GM19351 (cell line): ENCODE measurements at regions not wholly inside any gene's neighbourhood (a gene's known extent, or its start where the extent isn't known, plus 50 kb on each side); places are given as distances from the start of the nearest gene placed in this dataset.
A peak's percentile ranks its signal among the peaks of the same experiment; 100 is the strongest.
"Not testable (repeated sequence)": the region's sequence is repeated elsewhere in the genome, so short reads cannot be mapped to it uniquely, and the experiment has no call there.

Experiments
- ATAC-seq: cut with Tn5 transposase; IDR thresholded peaks from one replicate; pipeline ENCODE4 v1.9.1; 2021; ENCODE audit warnings: mild to moderate bottlenecking, moderate library complexity; ENCODE audit not compliant: unreplicated experiment

DNA sequence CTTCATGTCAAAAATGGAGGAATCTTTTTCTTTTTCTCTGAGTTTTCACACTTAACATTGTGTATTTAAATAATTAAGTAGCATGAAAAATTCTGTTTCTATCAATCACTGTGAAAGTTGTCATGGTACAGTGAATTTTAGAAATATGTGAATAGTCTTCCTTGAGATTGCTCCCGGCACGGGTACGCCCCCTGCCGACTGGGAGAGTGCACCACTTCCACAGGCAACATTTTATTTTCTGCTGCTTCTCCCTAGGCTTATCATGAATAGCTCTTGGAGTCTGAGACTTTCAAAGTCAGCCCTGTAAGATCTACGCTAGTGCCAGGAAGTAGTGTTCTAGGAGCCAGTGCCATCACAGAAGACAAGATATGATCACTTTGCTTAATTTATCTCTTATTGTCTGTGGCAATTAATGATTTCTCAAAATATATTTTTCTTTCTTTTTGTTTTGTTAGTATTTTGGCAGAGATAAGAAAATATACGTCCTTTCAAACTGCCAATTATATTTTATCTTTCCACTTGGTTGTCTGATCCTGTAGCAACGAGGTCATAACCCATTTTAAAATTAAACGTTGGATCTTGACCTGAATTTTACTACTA lies 763.8 kb upstream of the AADAT start:
- peak; percentile 83 for ATAC-seq

GRCh38 chr4:170849969-170850368 lies 760.2 kb upstream of the AADAT start:
- peak; percentile 63 for ATAC-seq

DNA sequence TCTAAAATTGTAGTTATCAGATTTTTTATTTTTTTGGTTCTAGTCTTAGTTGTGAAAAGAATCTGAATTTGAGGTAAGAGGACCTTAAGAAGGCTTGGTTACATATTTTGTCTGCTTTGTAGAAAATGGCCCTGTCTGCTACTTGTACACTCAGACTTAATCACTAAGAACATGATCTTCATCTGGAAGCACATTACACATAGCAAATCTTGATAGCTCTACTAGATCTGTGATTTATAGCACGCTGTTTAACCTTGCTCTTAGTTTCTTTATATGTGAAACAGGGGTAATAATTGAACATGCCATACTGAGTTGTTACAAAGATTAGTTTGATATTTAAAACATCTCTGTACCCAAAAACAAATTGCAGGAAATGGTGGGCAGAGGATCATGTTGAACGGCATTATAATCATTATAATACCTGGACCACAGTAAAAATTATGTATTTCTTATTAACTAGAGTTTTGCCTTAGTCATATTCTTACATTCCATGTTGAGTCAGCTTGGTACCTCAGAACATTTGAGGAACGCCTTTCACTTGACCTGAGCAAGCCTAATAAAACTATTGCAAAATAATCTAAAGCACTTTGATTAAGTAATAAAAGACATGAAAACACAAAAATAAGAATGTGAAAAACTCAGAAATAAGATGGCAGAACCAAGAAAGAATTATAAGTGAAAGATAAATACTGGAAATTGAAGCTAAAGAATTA lies 738.0 kb upstream of the AADAT start:
- ATAC-seq, result no peak

DNA sequence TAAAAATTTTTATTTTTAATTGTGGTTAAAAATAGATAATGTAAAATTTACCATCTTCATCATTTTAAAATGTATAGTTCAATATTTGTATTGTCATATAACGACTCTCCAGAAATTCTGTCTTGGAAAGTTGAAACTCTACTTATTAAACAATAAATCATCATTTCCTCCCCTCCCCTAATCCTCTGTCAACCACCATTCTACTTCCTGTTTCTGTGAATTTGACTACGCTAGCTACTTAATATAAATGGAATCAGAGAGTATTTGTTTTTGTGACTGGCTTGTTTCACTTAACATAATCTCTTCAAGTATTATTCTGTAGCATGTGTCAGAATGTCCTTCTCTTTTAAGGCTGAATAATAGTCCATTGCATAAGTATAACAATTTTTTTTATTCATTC lies 729.0 kb upstream of the AADAT start:
- no peak for ATAC-seq

GRCh38 chr4:170805352-170805751 lies 715.6 kb upstream of the AADAT start:
- ATAC-seq, result no peak

DNA sequence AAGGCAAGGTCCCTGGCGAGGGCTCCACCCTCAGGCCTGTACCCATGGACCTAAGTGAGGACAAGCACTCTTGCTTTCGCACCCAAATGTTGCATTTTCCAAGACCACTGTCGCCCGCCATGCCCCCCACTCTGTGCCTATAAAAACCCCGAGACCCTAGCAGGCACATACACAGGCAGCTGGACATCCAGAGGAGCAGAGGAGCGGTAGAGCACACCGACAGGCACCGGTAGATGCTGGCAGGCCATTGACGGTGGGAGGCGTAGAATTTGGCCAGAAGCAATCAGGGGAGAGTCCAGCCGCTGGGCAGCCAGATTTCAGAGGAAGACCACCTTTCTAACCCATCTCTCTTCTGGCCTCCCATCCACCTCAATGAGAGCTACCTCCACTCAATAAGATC lies 715.2 kb upstream of the AADAT start:
- ATAC-seq, result no peak

DNA sequence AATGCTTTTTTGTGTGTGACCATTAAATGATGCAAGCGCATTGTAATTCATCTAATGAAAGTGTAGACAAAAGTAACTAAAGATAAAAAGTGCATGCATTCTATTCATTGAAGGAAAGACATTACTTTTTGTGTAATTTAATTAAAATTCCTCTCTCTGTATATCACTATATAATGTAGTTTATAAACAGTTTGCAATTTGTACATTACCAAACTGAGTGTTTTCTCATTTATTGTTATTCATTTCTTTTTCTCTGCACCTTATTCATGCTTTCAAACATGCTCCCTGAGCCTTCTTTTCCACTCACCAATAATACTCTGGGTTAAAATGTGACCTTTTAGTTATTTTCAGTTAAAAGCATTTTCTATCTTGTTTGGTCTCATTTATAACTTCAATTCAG lies 713.7 kb upstream of the AADAT start:
- no peak for ATAC-seq

- no peak for ATAC-seq
Observed at GRCh38 chr4:170801771-170802170, 712.0 kb upstream of the AADAT start.

DNA sequence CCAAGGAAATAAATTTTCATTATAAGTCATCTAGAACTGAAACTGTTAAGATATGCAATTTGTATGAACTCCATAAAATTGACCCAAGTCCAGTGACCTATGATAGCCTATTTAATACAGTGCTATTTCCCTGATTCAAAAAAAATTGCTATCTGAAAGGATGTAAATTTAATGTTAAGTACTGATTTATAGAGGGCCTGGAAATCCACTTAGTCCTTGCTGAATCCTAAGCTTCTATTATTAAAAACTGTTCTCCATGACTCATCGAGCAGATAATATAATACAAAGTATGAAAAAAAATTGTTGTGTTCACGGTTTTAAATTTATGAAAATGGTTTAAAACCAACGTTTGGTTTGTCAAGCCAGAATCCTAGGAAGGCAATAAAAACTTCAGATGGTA lies 704.8 kb upstream of the AADAT start:
- no peak for ATAC-seq

DNA sequence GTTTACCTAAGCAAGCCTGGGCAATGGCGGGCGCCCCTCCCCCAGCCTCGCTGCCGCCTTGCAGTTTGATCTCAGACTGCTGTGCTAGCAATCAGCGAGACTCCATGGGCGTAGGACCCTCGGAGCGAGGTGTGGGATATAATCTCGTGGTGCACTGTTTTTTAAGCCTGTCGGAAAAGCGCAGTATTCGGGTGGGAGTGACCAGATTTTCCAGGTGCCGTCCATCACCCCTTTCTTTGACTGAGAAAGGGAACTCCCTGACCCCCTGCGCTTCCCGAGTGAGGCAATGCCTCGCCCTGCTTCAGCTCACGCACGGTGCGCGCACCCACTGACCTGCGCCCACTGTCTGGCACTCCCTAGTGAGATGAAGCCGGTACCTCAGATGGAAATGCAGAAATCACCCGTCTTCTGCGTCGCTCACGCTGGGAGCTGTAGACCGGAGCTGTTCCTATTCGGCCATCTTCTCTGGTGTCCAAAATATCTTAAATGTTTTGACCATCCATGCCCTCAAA lies 698.8 kb upstream of the AADAT start:
- not testable (repeated sequence) for ATAC-seq

DNA sequence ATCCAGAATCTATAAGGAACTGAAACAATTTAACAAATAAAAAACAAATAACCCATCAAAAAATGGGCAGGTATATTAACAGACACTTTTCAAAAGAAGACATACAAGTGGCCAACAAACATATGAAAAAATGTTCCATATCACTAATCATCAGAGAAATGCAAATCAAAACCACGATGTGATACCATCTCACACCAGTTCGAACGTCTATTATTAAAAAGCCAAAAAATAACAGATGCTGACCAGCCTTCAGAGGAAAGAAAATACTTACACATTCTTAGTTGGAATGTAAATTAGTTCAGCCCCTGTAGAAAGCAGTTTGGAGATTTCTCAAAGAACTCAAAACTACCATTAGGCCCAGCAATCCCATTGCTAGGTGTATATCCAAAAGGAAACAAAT lies 687.9 kb upstream of the AADAT start:
- no peak for ATAC-seq

DNA sequence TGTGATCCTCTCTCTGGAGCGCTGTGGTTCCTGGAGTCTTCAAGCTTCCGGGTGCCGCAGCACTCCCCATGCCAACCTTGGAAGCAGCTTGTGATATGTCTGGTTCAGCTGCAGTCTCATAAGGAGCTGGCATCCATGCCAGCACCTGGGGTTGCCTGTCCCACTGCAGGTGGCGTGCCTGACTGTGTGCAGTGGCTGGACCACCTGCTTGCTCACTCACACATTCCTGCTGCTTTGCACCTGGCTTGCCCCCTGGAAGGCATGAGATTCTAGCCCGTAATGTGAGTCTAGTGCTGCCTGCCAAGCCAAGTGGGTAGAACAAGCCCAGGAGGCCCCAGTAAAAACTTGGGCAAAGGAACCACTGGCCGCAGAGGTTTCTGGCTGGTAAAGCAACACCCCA lies 687.2 kb upstream of the AADAT start:
- no peak for ATAC-seq

GRCh38 chr4:170775851-170776250 lies 686.1 kb upstream of the AADAT start:
- ATAC-seq, result no peak

- no peak for ATAC-seq
Observed at GRCh38 chr4:170773709-170774273, 684.0 kb upstream of the AADAT start.

DNA sequence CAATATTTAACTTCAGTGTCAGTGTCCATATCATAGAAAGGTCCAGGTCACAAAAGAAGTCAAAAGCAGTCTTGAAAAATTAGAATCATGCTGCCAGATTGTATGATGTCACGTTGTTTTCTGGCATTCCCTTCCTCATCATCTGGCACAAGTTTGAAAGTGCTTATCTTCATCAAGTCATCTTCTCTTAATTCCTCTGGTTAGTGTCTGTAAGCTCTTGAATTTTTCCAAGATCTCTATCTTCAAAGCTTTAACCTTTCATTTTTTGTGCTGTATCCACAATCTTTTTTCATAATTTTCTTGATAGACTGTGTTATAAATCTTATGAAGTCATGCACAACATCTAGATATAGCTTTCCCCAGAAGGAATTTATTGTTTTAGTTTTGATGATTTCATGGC lies 682.7 kb upstream of the AADAT start:
- no peak for ATAC-seq

- ATAC-seq, result no peak
Observed at GRCh38 chr4:170770664-170771063, 680.9 kb upstream of the AADAT start.

DNA sequence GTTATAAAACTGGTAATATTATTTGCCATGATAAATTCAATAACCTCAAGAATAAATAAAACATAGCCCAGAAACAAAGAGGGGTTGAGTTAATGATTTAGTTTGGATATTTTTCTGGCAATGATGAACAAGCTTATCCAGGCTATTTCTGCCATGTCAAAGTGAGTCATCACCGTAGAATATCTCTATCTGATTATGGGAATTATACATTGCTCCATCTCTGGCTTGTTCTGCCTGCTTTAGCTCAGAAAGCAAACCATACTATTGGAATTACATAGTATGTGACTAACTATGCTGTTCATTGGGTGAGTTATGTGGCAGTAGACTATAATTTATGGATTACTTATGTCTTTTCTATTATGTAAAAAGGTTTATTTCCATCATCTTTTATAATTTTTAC lies 680.1 kb upstream of the AADAT start:
- ATAC-seq, result no peak

- ATAC-seq, result no peak
Observed at GRCh38 chr4:170758988-170759387, 669.2 kb upstream of the AADAT start.

DNA sequence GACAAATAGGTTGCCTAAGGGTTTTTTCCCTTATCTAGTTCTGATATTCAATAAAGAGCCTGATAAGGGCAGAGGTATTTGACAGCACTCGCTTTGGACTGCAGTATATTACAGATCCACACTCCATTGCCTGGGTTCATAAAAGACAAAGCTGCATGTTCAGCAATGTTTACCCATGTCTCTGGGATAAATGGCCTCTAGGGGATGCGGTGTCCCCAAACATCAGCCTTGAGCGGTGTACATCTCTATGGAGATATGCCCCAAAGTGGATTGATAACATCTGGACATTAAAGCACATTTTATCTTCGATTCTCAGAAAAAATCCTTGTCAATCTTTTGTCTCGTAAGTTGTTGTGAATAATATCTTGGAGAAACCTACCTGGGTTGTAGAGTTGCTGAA lies 660.8 kb upstream of the AADAT start:
- ATAC-seq, result no peak

DNA sequence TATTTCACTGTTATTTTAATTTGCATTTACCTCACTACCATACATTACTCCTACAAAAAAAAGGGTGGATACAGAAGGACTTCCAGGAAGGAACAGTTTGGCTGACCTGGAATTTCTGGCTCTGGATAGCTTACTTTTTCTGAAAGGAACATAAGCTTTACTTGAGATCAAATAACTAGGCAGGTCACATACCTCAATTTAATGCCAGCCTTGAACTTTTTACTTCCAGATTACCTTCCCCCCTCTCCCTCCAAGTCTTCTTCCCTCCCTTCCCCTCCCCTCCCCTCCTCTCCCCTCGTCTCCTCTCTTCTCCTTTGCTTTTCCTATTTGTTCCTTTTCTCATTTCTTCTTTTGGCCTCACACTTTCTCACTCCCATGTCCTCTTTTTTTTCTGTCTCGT lies 659.2 kb upstream of the AADAT start:
- ATAC-seq, result no peak

DNA sequence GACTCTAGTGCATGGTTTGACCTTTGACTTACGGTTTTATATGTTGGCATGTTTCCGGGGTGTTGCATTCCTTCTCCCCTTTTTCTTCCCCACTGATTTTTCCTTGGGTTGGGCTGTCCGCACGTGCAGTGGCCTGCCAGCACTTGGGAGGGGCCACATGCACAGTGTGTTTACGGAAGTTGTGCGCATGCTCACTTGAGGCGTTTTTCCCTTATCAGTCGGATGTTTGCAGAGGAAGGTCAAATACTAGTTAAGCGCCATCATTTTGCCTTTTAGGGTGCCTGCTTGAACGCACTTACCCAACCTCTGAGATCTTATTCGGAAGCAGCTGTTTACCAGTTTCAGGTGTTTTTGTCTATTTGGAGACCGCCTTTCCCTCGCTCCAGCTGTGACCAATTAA lies 653.9 kb upstream of the AADAT start:
- ATAC-seq, result no peak

GRCh38 chr4:170741856-170742255 lies 652.1 kb upstream of the AADAT start:
- ATAC-seq, result no peak
